ENCODE measurements at regions not wholly inside any gene's neighbourhood (a gene's known extent, or its start where the extent isn't known, plus 50 kb on each side); places are given as distances from the start of the nearest gene placed in this dataset.

- no peak for DNase-seq (ENCODE audit: low read depth in 2 of 2)
Measured at GRCh38 chr9:16309469-16310271, 560.8 kb downstream of the BNC2 start.

GRCh38 chr9:16310278-16311110 lies 560.0 kb downstream of the BNC2 start:
- no peak for DNase-seq (ENCODE audit: low read depth in 2 of 2)

GRCh38 chr9:16312116-16312515 lies 558.4 kb downstream of the BNC2 start:
- DNase-seq (ENCODE audit: low read depth in 2 of 2) = no peak

GRCh38 chr9:16312962-16313546 lies 557.4 kb downstream of the BNC2 start:
- DNase-seq (ENCODE audit: low read depth in 2 of 2) = no peak

GRCh38 chr9:16314476-16314875 lies 556.0 kb downstream of the BNC2 start:
- DNase-seq (ENCODE audit: low read depth in 2 of 2) = no peak

GRCh38 chr9:16315720-16316119 lies 554.8 kb downstream of the BNC2 start:
- no peak for DNase-seq (ENCODE audit: low read depth in 2 of 2)

- DNase-seq (ENCODE audit: low read depth in 2 of 2) = no peak
Measured at GRCh38 chr9:16316456-16316855, 554.0 kb downstream of the BNC2 start.

- DNase-seq (ENCODE audit: low read depth in 2 of 2) = no peak
Measured at GRCh38 chr9:16316911-16317817, 553.3 kb downstream of the BNC2 start.

GRCh38 chr9:16318516-16319060 lies 551.9 kb downstream of the BNC2 start:
- DNase-seq (ENCODE audit: low read depth in 2 of 2) = no peak

GRCh38 chr9:16319646-16320045 lies 550.8 kb downstream of the BNC2 start:
- no peak for DNase-seq (ENCODE audit: low read depth in 2 of 2)

- DNase-seq (ENCODE audit: low read depth in 2 of 2) = no peak
Measured at GRCh38 chr9:16320338-16320902, 550.0 kb downstream of the BNC2 start.

- no peak for DNase-seq (ENCODE audit: low read depth in 2 of 2)
Measured at GRCh38 chr9:16321461-16322119, 548.9 kb downstream of the BNC2 start.

GRCh38 chr9:16322849-16323248 lies 547.6 kb downstream of the BNC2 start:
- no peak for DNase-seq (ENCODE audit: low read depth in 2 of 2)

- no peak for DNase-seq (ENCODE audit: low read depth in 2 of 2)
Measured at GRCh38 chr9:16325966-16326365, 544.5 kb downstream of the BNC2 start.

GRCh38 chr9:16328349-16328748 lies 542.1 kb downstream of the BNC2 start:
- DNase-seq (ENCODE audit: low read depth in 2 of 2) = no peak

- DNase-seq (ENCODE audit: low read depth in 2 of 2) = no peak
Measured at GRCh38 chr9:16329671-16330113, 540.8 kb downstream of the BNC2 start.

- DNase-seq (ENCODE audit: low read depth in 2 of 2) = no peak
Measured at GRCh38 chr9:16331031-16331430, 539.4 kb downstream of the BNC2 start.

- DNase-seq (ENCODE audit: low read depth in 2 of 2) = no peak
Measured at GRCh38 chr9:16331527-16331926, 538.9 kb downstream of the BNC2 start.

GRCh38 chr9:16333691-16334090 lies 536.8 kb downstream of the BNC2 start:
- DNase-seq (ENCODE audit: low read depth in 2 of 2) = no peak

Measured in stimulated activated CD8-positive, alpha-beta memory T cell treated with anti-CD3 and anti-CD28 coated beads, Interleukin-2, amount 100 ng/mL, for 1 hour (primary cell).